ENCODE measurements at regions not wholly inside any gene's neighbourhood (a gene's known extent, or its start where the extent isn't known, plus 50 kb on each side); places are given as distances from the start of the nearest gene placed in this dataset.

DNA sequence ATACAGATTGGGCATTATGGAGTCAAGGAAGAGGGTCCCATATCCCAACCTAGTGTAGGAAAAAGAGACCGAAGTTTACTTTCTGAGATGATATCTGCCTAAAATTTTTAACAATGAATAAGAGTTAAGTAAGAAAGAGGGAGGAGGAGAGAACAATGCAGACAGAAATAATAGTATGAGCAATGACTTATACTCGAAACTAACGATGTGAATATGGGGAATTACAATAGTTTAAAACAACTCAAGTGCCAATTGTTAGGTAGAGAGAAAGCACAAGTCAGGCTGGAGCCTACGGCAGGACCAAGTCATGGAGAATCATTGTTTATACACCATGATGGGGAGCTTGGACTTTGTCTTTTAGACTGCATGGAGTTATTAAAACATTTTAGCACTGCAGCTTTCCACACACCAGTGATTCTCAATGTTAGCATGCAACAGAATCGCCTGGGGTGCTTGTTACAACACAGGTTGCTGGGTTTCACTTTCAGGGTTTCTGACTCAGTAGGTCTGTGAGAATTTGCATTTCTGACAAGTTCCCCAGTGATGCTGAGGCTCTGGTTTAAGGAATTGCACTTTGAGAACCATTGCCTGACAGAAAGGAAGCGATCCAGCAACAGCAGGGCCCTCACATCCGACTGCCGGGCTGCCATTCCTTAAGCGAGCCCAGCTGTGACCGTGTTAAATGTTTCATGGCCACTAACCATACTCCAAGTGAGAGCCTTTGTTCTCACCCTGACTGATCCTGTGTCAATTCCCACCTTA lies 511.2 kb downstream of the DCDC2C start:
- TF ChIP-seq, protein P1, sequence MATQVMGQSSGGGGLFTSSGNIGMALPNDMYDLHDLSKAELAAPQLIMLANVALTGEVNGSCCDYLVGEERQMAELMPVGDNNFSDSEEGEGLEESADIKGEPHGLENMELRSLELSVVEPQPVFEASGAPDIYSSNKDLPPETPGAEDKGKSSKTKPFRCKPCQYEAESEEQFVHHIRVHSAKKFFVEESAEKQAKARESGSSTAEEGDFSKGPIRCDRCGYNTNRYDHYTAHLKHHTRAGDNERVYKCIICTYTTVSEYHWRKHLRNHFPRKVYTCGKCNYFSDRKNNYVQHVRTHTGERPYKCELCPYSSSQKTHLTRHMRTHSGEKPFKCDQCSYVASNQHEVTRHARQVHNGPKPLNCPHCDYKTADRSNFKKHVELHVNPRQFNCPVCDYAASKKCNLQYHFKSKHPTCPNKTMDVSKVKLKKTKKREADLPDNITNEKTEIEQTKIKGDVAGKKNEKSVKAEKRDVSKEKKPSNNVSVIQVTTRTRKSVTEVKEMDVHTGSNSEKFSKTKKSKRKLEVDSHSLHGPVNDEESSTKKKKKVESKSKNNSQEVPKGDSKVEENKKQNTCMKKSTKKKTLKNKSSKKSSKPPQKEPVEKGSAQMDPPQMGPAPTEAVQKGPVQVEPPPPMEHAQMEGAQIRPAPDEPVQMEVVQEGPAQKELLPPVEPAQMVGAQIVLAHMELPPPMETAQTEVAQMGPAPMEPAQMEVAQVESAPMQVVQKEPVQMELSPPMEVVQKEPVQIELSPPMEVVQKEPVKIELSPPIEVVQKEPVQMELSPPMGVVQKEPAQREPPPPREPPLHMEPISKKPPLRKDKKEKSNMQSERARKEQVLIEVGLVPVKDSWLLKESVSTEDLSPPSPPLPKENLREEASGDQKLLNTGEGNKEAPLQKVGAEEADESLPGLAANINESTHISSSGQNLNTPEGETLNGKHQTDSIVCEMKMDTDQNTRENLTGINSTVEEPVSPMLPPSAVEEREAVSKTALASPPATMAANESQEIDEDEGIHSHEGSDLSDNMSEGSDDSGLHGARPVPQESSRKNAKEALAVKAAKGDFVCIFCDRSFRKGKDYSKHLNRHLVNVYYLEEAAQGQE (IDR thresholded peaks at IDR 0.05; ENCODE audit: insufficient read depth in 1 of 2, low read depth in 2 of 2, low read length in 2 of 2) = no peak
- TF ChIP-seq POLR2AphosphoS5 (IDR thresholded peaks at IDR 0.05; ENCODE audit: low read depth, low read length) = no peak
- TF ChIP-seq TAF1 (IDR thresholded peaks at IDR 0.05; ENCODE audit: borderline replicate concordance, insufficient read depth, low read length) = no peak
- TF ChIP-seq SIN3A (IDR thresholded peaks at IDR 0.05; ENCODE audit: borderline replicate concordance, insufficient read depth, low read length) = no peak
- no peak for TF ChIP-seq FOXP2 (optimal IDR thresholded peaks at IDR 0.05; ENCODE audit: borderline replicate concordance, extremely low read depth, extremely low read length, insufficient read depth)
